HEK293 (cell line): ENCODE measurements at regions not wholly inside any gene's neighbourhood (a gene's known extent, or its start where the extent isn't known, plus 50 kb on each side); places are given as distances from the start of the nearest gene placed in this dataset.
A peak's percentile ranks its signal among the peaks of the same experiment; 100 is the strongest.

ENCODE experiments used
- GLIS1 ChIP-seq: fragments of 450-650 bp; formaldehyde crosslinking; IDR thresholded peaks from 2 replicates; pipeline ENCODE4 v1.5.1; 2016; ENCODE audit warnings: missing biosample characterization, missing genetic modification characterization
- GLIS2 ChIP-seq: fragments of 450-650 bp; formaldehyde crosslinking; IDR thresholded peaks from 2 replicates; pipeline ENCODE4 v1.5.1; 2016; ENCODE audit warnings: missing biosample characterization, missing genetic modification characterization
- KLF16 ChIP-seq: fragments of 450-650 bp; formaldehyde crosslinking; IDR thresholded peaks from 2 replicates; pipeline ENCODE4 v1.5.1; 2017; ENCODE audit warnings: missing biosample characterization, missing genetic modification characterization
- ZIC2 ChIP-seq: fragments of 450-650 bp; formaldehyde crosslinking; IDR thresholded peaks from 2 replicates; pipeline ENCODE4 v1.5.1; 2016; ENCODE audit warnings: missing biosample characterization, missing genetic modification characterization
- ZNF138 ChIP-seq: fragments of 450-650 bp; formaldehyde crosslinking; IDR thresholded peaks from 2 replicates; pipeline ENCODE4 v1.5.1; 2016; ENCODE audit warnings: missing biosample characterization, missing genetic modification characterization, borderline replicate concordance
- ZNF155 ChIP-seq: fragments of 450-650 bp; formaldehyde crosslinking; IDR thresholded peaks from 2 replicates; pipeline ENCODE4 v1.5.1; 2016; ENCODE audit warnings: missing biosample characterization, missing genetic modification characterization
- ZNF2 ChIP-seq: fragments of 450-650 bp; formaldehyde crosslinking; IDR thresholded peaks from 2 replicates; pipeline ENCODE4 v1.5.1; 2016; ENCODE audit warnings: missing biosample characterization, missing genetic modification characterization
- ZNF248 ChIP-seq: fragments of 450-650 bp; formaldehyde crosslinking; IDR thresholded peaks from 2 replicates; pipeline ENCODE4 v1.5.1; 2017; ENCODE audit warnings: missing biosample characterization, missing genetic modification characterization
- ZNF292 ChIP-seq: fragments of 450-650 bp; formaldehyde crosslinking; IDR thresholded peaks from 2 replicates; pipeline ENCODE4 v1.5.1; 2016; ENCODE audit warnings: low read depth, missing biosample characterization, missing genetic modification characterization, borderline replicate concordance
- ZNF391 ChIP-seq: fragments of 450-650 bp; formaldehyde crosslinking; IDR thresholded peaks from 2 replicates; pipeline ENCODE4 v1.5.1; 2016; ENCODE audit warnings: low read depth, missing biosample characterization, missing genetic modification characterization, borderline replicate concordance
- ZNF394 ChIP-seq: fragments of 450-650 bp; formaldehyde crosslinking; IDR thresholded peaks from 2 replicates; pipeline ENCODE4 v1.5.1; 2016; ENCODE audit warnings: missing biosample characterization, missing genetic modification characterization, mild to moderate bottlenecking, moderate library complexity, borderline replicate concordance
- ZNF514 ChIP-seq: fragments of 450-650 bp; formaldehyde crosslinking; IDR thresholded peaks from 2 replicates; pipeline ENCODE4 v1.5.1; 2016; ENCODE audit warnings: missing biosample characterization, missing genetic modification characterization
- ZNF629 ChIP-seq: fragments of 450-650 bp; formaldehyde crosslinking; IDR thresholded peaks from 2 replicates; pipeline ENCODE4 v1.5.1; 2017; ENCODE audit warnings: missing biosample characterization, missing genetic modification characterization
- ZNF654 ChIP-seq: fragments of 450-650 bp; formaldehyde crosslinking; IDR thresholded peaks from 2 replicates; pipeline ENCODE4 v1.5.1; 2016; ENCODE audit warnings: low read depth, missing biosample characterization, missing genetic modification characterization
- ZNF777 ChIP-seq: fragments of 450-650 bp; formaldehyde crosslinking; IDR thresholded peaks from 2 replicates; pipeline ENCODE4 v1.5.1; 2017; ENCODE audit warnings: missing biosample characterization, missing genetic modification characterization, borderline replicate concordance
- ZNF791 ChIP-seq: fragments of 450-650 bp; formaldehyde crosslinking; IDR thresholded peaks from 2 replicates; pipeline ENCODE4 v1.5.1; 2016; ENCODE audit warnings: missing biosample characterization, missing genetic modification characterization
- TF ChIP-seq, protein P1 (sequence below): fragments of 450-650 bp; IDR thresholded peaks from 2 replicates; pipeline ENCODE4 v1.5.1; 2018; ENCODE audit warnings: missing biosample characterization, mild to moderate bottlenecking, missing genetic modification characterization
- TF ChIP-seq, protein P2 (sequence below): fragments of 450-650 bp; formaldehyde crosslinking; IDR thresholded peaks from 2 replicates; pipeline ENCODE4 v1.5.1; 2016; ENCODE audit warnings: missing biosample characterization, missing genetic modification characterization
- TF ChIP-seq, protein P3 (sequence below): fragments of 450-650 bp; formaldehyde crosslinking; IDR thresholded peaks from 2 replicates; pipeline ENCODE4 v1.5.1; 2017; ENCODE audit warnings: missing biosample characterization, missing genetic modification characterization
- TF ChIP-seq, protein P4 (sequence below): fragments of 450-650 bp; formaldehyde crosslinking; conservative IDR thresholded peaks from 2 replicates; pipeline ENCODE4 v1.5.1; 2016; ENCODE audit warnings: low read depth, missing biosample characterization, missing genetic modification characterization
- TF ChIP-seq, protein P5 (sequence below): fragments of 450-650 bp; formaldehyde crosslinking; IDR thresholded peaks from 2 replicates; pipeline ENCODE4 v1.5.1; 2016; ENCODE audit warnings: missing biosample characterization, missing genetic modification characterization
- TF ChIP-seq, protein P6 (sequence below): fragments of 450-650 bp; IDR thresholded peaks from 2 replicates; pipeline ENCODE4 v1.5.1; 2018; ENCODE audit warnings: missing biosample characterization, missing genetic modification characterization
- TF ChIP-seq, protein P7 (sequence below): fragments of 450-650 bp; formaldehyde crosslinking; IDR thresholded peaks from 2 replicates; pipeline ENCODE4 v1.5.1; 2016; ENCODE audit warnings: missing biosample characterization, missing genetic modification characterization, borderline replicate concordance

DNA sequence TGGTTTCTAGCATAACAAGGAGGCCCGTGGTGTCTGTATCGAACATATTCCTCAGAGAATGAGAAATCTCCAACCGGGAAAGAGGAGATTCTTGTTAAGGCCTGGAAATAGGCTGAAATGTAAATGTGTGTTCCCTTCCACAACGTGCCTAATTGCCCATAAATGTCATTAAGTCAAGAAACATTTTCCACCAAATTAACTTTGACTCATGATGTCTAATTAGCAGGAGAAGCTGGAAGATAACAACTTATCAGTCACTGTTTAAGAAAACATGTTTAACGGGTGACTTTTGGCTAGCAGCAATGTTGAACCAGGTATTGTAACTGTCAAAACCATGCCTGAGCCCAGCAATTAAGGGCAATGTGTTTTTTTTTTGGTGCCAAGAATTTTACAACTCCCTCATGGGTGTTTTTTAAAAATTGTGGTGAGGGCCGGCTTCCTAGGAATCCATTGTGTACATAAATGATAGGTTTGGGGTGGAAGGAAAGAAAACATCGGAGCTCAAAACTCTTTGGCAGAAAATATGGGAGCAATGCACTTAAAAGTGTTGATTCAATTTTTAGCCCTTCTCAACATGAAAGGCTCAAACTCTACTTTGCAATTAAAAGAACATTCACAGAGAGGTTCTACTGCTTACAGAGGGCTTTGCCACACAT is 67.0 kb downstream of the OLIG1 start (continued):
- TF ChIP-seq, protein P1, sequence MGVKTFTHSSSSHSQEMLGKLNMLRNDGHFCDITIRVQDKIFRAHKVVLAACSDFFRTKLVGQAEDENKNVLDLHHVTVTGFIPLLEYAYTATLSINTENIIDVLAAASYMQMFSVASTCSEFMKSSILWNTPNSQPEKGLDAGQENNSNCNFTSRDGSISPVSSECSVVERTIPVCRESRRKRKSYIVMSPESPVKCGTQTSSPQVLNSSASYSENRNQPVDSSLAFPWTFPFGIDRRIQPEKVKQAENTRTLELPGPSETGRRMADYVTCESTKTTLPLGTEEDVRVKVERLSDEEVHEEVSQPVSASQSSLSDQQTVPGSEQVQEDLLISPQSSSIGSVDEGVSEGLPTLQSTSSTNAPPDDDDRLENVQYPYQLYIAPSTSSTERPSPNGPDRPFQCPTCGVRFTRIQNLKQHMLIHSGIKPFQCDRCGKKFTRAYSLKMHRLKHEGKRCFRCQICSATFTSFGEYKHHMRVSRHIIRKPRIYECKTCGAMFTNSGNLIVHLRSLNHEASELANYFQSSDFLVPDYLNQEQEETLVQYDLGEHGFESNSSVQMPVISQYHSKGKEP (tag by site-specific recombination) = peak; percentile 41; the same call in 1 of the 2 replicates
- no peak for TF ChIP-seq ZNF777 (tag by site-specific recombination)
- TF ChIP-seq, protein P2, sequence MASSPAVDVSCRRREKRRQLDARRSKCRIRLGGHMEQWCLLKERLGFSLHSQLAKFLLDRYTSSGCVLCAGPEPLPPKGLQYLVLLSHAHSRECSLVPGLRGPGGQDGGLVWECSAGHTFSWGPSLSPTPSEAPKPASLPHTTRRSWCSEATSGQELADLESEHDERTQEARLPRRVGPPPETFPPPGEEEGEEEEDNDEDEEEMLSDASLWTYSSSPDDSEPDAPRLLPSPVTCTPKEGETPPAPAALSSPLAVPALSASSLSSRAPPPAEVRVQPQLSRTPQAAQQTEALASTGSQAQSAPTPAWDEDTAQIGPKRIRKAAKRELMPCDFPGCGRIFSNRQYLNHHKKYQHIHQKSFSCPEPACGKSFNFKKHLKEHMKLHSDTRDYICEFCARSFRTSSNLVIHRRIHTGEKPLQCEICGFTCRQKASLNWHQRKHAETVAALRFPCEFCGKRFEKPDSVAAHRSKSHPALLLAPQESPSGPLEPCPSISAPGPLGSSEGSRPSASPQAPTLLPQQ (tag by site-specific recombination) = no peak
- TF ChIP-seq, protein P3, sequence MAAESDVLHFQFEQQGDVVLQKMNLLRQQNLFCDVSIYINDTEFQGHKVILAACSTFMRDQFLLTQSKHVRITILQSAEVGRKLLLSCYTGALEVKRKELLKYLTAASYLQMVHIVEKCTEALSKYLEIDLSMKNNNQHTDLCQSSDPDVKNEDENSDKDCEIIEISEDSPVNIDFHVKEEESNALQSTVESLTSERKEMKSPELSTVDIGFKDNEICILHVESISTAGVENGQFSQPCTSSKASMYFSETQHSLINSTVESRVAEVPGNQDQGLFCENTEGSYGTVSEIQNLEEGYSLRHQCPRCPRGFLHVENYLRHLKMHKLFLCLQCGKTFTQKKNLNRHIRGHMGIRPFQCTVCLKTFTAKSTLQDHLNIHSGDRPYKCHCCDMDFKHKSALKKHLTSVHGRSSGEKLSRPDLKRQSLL (tag by site-specific recombination) = peak; percentile 41; the same call in 1 of the 2 replicates
- no peak for TF ChIP-seq ZNF514 (tag by site-specific recombination)
- TF ChIP-seq, protein P4, sequence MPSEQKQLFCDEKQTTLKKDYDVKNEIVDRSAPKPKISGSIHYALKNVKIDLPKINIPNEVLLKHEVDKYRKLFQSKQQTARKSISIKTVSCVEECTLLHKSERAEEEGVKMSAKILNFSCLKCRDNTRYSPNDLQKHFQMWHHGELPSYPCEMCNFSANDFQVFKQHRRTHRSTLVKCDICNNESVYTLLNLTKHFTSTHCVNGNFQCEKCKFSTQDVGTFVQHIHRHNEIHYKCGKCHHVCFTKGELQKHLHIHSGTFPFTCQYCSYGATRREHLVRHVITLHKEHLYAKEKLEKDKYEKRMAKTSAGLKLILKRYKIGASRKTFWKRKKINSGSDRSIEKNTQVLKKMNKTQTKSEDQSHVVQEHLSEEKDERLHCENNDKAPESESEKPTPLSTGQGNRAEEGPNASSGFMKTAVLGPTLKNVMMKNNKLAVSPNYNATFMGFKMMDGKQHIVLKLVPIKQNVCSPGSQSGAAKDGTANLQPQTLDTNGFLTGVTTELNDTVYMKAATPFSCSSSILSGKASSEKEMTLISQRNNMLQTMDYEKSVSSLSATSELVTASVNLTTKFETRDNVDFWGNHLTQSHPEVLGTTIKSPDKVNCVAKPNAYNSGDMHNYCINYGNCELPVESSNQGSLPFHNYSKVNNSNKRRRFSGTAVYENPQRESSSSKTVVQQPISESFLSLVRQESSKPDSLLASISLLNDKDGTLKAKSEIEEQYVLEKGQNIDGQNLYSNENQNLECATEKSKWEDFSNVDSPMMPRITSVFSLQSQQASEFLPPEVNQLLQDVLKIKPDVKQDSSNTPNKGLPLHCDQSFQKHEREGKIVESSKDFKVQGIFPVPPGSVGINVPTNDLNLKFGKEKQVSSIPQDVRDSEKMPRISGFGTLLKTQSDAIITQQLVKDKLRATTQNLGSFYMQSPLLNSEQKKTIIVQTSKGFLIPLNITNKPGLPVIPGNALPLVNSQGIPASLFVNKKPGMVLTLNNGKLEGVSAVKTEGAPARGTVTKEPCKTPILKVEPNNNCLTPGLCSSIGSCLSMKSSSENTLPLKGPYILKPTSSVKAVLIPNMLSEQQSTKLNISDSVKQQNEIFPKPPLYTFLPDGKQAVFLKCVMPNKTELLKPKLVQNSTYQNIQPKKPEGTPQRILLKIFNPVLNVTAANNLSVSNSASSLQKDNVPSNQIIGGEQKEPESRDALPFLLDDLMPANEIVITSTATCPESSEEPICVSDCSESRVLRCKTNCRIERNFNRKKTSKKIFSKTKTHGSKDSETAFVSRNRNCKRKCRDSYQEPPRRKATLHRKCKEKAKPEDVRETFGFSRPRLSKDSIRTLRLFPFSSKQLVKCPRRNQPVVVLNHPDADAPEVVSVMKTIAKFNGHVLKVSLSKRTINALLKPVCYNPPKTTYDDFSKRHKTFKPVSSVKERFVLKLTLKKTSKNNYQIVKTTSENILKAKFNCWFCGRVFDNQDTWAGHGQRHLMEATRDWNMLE = 0 out of 2 replicates have a peak, but pooled peaks have one; percentile 31
- TF ChIP-seq ZNF155 = no peak
- TF ChIP-seq ZNF138 = no peak
- TF ChIP-seq ZIC2 (tag by site-specific recombination) = no peak
- TF ChIP-seq ZNF391 (tag by site-specific recombination) = peak; percentile 83
- peak; percentile 80 for TF ChIP-seq KLF16 (tag by site-specific recombination)
- TF ChIP-seq, protein P5, sequence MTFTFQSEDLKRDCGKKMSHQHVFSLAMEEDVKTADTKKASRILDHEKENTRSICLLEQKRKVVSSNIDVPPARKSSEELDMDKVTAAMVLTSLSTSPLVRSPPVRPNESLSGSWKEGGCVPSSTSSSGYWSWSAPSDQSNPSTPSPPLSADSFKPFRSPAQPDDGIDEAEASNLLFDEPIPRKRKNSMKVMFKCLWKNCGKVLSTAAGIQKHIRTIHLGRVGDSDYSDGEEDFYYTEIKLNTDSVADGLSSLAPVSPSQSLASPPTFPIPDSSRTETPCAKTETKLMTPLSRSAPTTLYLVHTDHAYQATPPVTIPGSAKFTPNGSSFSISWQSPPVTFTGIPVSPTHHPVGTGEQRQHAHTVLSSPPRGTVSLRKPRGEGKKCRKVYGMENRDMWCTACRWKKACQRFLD (tag by site-specific recombination) = no peak
- TF ChIP-seq GLIS2 = no peak
- TF ChIP-seq GLIS1 (tag by site-specific recombination) = peak; percentile 64
- TF ChIP-seq ZNF2 (tag by site-specific recombination) = peak; percentile 83
- TF ChIP-seq ZNF629 (tag by site-specific recombination) = peak; percentile 84
- TF ChIP-seq ZNF292 (tag by site-specific recombination) = no peak
- TF ChIP-seq ZNF654 (tag by site-specific recombination) = no peak
- peak; percentile 97 for TF ChIP-seq ZNF394 (tag by site-specific recombination)
- no peak for TF ChIP-seq ZNF248 (tag by site-specific recombination)
- no peak for TF ChIP-seq ZNF791 (tag by site-specific recombination)
- TF ChIP-seq, protein P6, sequence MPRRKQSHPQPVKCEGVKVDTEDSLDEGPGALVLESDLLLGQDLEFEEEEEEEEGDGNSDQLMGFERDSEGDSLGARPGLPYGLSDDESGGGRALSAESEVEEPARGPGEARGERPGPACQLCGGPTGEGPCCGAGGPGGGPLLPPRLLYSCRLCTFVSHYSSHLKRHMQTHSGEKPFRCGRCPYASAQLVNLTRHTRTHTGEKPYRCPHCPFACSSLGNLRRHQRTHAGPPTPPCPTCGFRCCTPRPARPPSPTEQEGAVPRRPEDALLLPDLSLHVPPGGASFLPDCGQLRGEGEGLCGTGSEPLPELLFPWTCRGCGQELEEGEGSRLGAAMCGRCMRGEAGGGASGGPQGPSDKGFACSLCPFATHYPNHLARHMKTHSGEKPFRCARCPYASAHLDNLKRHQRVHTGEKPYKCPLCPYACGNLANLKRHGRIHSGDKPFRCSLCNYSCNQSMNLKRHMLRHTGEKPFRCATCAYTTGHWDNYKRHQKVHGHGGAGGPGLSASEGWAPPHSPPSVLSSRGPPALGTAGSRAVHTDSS (tag by site-specific recombination) = peak; percentile 44; the same call in 1 of the 2 replicates
- TF ChIP-seq, protein P7, sequence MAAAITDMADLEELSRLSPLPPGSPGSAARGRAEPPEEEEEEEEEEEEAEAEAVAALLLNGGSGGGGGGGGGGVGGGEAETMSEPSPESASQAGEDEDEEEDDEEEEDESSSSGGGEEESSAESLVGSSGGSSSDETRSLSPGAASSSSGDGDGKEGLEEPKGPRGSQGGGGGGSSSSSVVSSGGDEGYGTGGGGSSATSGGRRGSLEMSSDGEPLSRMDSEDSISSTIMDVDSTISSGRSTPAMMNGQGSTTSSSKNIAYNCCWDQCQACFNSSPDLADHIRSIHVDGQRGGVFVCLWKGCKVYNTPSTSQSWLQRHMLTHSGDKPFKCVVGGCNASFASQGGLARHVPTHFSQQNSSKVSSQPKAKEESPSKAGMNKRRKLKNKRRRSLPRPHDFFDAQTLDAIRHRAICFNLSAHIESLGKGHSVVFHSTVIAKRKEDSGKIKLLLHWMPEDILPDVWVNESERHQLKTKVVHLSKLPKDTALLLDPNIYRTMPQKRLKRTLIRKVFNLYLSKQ (tag by site-specific recombination) = no peak
